Muscle of back (tissue), 3 donors: ENCODE measurements at regions not wholly inside any gene's neighbourhood (a gene's known extent, or its start where the extent isn't known, plus 50 kb on each side); places are given as distances from the start of the nearest gene placed in this dataset.
"Not testable (repeated sequence)": the region's sequence is repeated elsewhere in the genome, so short reads cannot be mapped to it uniquely, and the experiment has no call there.

Source experiments
- DNase-seq, 3 donors: peaks; one replicate each; pipeline versions ENCODE4 v3.0.0 to v3.0.0-alpha.2; 2013

DNA sequence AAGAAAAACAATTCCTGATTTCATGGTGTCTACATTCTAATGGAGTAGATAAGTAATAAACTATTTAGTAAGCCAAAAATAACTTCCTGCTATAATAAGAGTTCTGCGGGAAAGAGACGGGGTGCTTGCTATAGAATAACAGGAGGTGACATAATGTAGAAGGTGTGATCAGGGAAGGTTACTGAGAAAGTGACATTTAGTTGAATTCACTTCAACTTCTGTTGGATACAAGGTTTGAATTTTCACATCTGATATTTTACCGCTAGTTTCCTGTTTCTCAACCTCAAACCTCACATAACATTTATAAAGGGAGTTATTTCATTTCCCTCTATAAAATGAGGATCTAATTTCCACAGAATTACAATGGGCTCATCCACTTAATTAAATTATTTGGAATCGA lies 102.3 kb upstream of the GBE1 start:
- no peak for DNase-seq

GRCh38 chr3:81861593-81861992 lies 100.1 kb upstream of the GBE1 start:
- DNase-seq: no peak

DNA sequence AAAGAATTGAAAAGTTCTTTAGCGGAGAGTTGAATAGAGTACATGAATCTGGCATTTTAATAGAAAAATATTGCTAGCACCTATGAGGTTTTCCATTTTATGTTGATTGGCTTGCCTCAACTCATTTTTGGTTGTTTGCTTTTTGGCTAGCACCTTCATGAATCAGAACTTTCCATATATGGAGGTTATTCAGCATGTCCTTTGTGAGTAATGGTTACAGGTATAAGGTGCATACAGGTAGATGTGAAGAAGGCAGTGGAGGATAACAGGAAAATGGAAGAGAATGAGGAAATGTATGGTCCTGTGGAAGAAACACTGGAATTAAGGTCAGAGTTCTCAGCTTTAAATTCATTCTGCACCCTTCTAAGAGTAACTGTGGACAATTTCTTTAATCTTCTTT lies 98.1 kb upstream of the GBE1 start:
- DNase-seq: no peak

- DNase-seq: no peak
These were observed 92.0 kb upstream of the GBE1 start for GRCh38 chr3:81853431-81853830.

DNA sequence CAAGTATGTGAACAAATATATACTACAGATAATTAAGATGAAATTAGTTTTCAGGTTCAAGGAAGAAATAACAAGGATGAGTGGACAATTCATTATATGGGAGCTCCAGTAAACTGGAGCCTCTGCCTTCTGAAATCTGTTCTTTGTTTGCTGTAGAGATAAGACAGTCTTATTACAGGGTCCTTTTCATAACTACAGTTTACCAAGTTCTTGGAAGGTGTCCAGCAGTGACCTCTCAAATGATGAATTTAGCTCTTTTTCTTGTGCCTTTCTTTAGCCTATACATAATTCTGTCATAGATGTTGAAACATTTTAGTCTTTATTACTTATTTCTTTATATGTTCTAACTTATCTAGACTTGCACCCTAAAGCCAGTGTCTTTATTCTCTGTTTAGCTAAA lies 89.7 kb upstream of the GBE1 start:
- no peak for DNase-seq

DNA sequence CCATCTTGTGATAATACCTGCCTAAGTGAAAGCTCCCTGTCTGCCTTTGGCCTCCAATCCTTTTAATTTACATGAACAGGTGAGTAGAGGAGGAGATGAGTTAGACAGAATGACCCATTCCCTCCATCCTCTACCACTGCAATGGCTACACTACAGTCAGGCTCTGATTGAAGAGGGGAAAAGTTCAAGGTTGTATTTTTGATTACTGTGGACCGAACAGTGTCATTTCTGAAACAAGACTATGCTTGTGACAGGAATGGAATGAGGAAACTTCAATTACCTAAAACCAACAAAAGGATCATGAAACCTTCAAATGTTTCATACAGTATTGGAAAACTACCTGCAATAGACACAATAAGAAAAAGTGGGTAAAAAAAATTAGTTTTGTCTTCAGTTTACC lies 85.5 kb upstream of the GBE1 start:
- DNase-seq: no peak

GRCh38 chr3:81841540-81841939 lies 80.1 kb upstream of the GBE1 start:
- no peak for DNase-seq

DNA sequence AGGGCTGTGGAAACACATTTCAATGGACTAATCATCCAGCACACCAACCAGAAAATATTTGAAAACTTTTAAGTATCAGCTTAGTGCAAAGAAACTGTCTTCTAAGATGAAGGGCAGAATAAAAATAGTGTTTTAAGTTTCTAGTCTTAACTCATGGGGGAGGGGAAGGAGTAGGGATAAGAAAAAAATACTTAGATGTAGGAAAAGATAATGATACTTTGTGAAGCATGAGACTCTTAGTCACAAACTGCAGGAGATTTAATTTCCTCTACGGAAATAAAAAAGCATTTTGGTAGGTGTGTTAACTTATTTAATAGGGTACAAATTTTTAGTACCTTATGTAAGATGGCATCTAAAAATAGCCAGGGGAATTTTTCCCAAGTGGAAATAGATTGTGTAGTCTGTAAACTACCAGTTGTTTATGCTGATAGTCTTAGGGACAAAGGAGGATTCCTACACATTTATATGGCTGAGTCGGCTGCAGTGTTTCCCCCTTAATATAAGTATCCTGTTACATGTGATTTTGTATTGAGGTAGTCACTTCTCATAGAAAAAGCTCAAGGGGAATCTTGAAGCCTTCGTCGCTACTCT lies 78.2 kb upstream of the GBE1 start:
- DNase-seq: no peak

DNA sequence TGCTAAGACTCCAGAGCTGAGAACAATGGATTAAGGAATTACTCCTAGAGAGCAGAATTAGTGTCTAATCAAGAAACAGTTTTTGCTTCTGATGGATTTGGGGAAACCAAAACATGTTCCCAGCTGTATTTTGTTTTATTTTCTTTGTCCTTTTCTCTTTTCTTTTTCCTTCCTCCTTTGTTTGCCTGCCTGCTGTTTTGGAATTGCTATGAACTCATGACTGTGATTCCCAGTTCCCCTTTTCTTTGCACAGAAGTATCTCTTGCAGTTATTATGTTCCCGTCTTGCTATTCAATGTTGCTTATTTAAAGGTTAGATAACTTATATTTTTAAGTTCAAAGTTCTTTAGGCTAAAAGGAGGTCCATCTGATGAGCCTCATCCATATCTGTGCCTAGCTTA lies 77.0 kb upstream of the GBE1 start:
- DNase-seq: peak in 1 of 3 donors; percentile 17

DNA sequence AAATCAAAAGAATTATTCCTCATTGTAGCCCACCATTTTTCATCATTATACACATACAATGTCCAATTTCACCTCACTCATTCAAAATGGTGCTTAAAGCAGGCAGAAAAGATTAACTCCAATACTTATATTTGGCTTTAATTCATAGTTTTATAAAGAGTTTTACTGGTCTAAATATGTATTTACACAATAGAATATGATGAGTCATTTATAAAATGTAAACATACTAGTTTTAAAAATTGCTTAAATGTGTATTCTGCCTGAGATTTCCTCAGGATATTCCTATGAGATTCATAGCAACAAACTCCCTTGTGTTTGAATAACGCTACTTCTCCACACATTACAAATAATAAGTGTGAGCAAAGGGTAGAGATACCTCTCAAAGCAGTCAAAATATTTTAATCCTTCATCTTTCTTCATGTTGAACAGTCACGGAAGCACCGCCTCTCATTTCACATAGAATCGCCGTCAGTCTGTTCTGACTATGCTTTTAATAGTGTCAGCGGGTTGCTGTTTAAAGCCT lies 75.7 kb upstream of the GBE1 start:
- no peak for DNase-seq

GRCh38 chr3:81829937-81830336 lies 68.5 kb upstream of the GBE1 start:
- no peak for DNase-seq

DNA sequence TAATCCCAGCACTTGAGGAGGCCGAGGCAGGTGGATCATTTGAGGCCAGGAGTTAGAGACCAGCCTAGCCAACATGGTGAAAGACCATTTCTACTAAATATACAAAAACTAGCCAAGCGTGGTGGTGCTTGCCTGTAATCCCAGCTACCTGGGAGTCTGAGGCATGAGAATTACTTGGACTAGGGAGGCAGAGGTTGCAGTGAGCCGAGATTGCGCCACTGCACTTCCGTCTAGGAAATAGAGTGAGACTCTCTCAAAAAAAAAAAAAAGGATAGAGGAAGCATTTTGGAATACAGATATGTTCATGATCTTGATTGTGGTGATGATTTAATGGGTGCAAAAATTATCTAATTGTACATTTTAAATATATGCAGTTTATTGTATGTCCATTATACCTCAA lies 67.8 kb upstream of the GBE1 start:
- not testable (repeated sequence) for DNase-seq

DNA sequence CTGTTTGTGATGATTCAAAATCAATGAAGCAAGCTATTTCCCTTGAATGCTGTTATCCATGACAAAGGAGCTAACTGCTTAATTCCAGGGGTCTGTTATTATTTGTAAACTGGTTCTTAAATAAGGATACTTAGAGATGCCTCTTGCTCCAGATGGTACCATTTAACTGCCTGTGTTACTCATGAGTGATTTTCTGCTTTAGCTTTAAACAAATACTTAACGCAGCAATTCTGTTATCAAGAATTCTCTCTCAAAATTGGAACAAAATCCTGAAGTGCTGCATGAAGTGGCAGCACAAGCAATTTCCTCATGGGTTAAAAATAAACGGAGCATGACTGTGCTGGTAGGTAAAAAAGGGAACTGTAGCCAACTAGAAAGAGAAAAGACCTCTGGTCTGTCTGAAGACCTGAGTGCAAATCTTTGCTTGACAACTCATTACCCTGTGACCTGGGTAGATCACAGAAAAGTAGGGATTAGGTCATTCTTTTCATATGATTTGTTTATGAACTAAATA lies 62.5 kb upstream of the GBE1 start:
- peak in 2 of 3 donors; percentile 6 to 12 for DNase-seq

DNA sequence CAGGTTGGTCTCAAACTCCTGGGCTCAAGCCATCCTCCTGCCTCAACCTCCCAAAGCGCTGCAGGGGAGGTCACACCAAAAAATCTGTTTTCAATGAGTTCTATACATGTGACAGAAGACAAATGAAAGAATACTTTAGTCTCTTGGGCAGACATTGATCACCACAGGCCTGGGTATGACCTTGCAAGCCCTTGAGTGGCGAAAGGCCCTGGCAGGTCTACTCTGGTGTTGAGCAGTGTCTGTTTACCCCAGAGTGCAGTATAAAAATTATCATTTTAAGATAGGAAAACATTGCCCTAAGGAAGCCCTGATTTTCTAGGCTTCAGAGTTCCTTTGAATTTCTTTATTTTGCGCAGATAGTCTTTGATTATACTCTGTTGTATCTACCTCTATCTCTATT lies 61.6 kb upstream of the GBE1 start:
- no peak for DNase-seq

- peak; percentile 11 to 59 (median 28) for DNase-seq
These were observed 55.2 kb upstream of the GBE1 start for GRCh38 chr3:81816473-81817250.

DNA sequence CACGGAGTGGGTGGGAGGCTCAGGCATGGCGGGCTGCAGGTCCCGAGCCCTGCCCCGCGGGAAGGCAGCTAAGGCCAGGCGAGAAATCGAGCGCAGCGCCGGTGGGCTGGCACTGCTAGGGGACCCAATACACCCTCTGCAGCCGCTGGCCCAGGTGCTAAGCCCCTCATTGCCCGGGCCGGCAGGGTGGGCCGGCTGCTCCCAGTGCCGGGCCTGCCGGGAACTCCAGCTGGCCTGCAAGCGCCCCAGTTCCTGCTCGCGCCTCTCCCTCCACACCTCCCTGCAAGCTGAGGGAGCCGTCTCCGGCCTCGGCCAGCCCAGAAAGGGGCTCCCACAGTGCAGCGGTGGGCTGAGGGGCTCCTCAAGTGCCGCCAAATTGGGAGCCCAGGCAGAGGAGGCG lies 50.7 kb upstream of the GBE1 start:
- DNase-seq: not testable (repeated sequence)
